ENCODE measurements at regions not wholly inside any gene's neighbourhood (a gene's known extent, or its start where the extent isn't known, plus 50 kb on each side); places are given as distances from the start of the nearest gene placed in this dataset.

- Histone ChIP-seq H3K27ac (peak overlapping the region; percentile 22 to 56; a peak in 3 of 6 replicates), H3K4me1 (peaks cover 26% of the 10 kb centered on the region; the same call in 2 of the 3 replicates), H3K4me3 (no peak overlapping the region), H3K9me3 (no peaks in the 10 kb centered on the region), H3K4me2 (peak overlapping the region; percentile 27; the same call in 2 of the 3 replicates)
- ATAC-seq (peak; percentile 34 to 78; a peak in 4 of 6 replicates), DNase-seq (ENCODE audit: low read depth in 1 of 2, low spot score in 1 of 2) (peak in 1 of 2 experiments; percentile 64), FAIRE-seq (no peak)
- CTCF ChIA-PET: no interaction called here
- TF ChIP-seq HES2 (IDR thresholded peaks at IDR 0.05): no peak
- no peak for TF ChIP-seq FOSL2 (IDR thresholded peaks at IDR 0.05)
- TF ChIP-seq FOSL2 (CRISPR knock-in tag; IDR thresholded peaks at IDR 0.05): peak; percentile 22; the same call in 1 of the 2 replicates
- no peak for TF ChIP-seq RCOR1 (IDR thresholded peaks at IDR 0.05; ENCODE audit: low read depth, low read length)
- peak; percentile 80 for TF ChIP-seq MAFK (IDR thresholded peaks at IDR 0.05; ENCODE audit: partially characterized antibody)
- TF ChIP-seq SREBF2 (IDR thresholded peaks at IDR 0.05): no peak
- POLR2A ChIA-PET: no interaction called here
- WGBS (ENCODE audit: missing lambda C conversion rate): 38% methylated on average over 2 of the region's 2 CpGs
These were observed 416.7 kb downstream of the LRRIQ3 start for GRCh38 chr1:73781251-73781650.

DNA sequence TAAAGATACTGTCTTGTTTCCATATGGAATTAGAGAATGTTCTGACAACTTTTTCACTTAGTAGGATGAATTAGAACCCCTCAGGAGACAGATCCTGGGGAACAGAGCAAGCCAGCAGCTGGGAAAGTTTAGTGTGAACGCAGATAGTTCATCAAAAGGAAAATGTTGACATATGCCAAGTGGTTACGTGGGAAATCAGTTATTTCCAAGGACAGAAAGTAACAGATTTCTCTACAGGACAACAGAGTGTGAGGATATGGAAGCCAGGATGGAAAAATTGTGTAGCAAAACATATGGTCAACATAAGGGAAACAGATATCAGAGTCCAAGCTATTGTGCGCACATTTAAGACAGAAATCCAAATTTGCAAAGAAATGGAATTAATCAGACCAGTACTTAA lies 419.5 kb downstream of the LRRIQ3 start:
- CTCF ChIA-PET: no interaction called here
- WGBS (ENCODE audit: missing lambda C conversion rate): 51% methylated on average over 3 of the region's 3 CpGs
- Histone ChIP-seq H3K4me3 (no peak overlapping the region), H3K27ac (no peak overlapping the region), H3K4me2 (no peak overlapping the region), H3K9me3 (no peaks in the 10 kb centered on the region), H3K4me1 (peaks cover 24% of the 10 kb centered on the region; the same call in 2 of the 3 replicates)
- TF ChIP-seq NPAS2 (CRISPR knock-in tag; IDR thresholded peaks at IDR 0.05; ENCODE audit: borderline replicate concordance) (no peak), HES2 (IDR thresholded peaks at IDR 0.05) (no peak), HEYL (CRISPR knock-in tag; IDR thresholded peaks at IDR 0.05) (no peak), E2F6 (IDR thresholded peaks at IDR 0.05; ENCODE audit: borderline replicate concordance, low read depth) (no peak), MYC (IDR thresholded peaks at IDR 0.05; ENCODE audit: borderline replicate concordance, low read length) (no peak), JUNB (IDR thresholded peaks at IDR 0.05) (no peak), TP53 (CRISPR knock-in tag; IDR thresholded peaks at IDR 0.05) (no peak), CHD2 (IDR thresholded peaks at IDR 0.05; ENCODE audit: low read length, partially characterized antibody) (no peak), SREBF2 (IDR thresholded peaks at IDR 0.05) (no peak), REST (IDR thresholded peaks at IDR 0.05) (no peak)
- TF ChIP-seq, protein P1, sequence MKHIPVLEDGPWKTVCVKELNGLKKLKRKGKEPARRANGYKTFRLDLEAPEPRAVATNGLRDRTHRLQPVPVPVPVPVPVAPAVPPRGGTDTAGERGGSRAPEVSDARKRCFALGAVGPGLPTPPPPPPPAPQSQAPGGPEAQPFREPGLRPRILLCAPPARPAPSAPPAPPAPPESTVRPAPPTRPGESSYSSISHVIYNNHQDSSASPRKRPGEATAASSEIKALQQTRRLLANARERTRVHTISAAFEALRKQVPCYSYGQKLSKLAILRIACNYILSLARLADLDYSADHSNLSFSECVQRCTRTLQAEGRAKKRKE (CRISPR knock-in tag; IDR thresholded peaks at IDR 0.05; ENCODE audit: low read depth): no peak
- TF ChIP-seq, protein P2, sequence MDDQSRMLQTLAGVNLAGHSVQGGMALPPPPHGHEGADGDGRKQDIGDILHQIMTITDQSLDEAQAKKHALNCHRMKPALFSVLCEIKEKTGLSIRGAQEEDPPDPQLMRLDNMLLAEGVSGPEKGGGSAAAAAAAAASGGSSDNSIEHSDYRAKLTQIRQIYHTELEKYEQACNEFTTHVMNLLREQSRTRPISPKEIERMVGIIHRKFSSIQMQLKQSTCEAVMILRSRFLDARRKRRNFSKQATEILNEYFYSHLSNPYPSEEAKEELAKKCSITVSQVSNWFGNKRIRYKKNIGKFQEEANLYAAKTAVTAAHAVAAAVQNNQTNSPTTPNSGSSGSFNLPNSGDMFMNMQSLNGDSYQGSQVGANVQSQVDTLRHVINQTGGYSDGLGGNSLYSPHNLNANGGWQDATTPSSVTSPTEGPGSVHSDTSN (IDR thresholded peaks at IDR 0.05): no peak
- DNase-seq (ENCODE audit: low read depth in 1 of 2, low spot score in 1 of 2): no peak
- POLR2A ChIA-PET: no interaction called here
- ATAC-seq: no peak
- FAIRE-seq: no peak

DNA sequence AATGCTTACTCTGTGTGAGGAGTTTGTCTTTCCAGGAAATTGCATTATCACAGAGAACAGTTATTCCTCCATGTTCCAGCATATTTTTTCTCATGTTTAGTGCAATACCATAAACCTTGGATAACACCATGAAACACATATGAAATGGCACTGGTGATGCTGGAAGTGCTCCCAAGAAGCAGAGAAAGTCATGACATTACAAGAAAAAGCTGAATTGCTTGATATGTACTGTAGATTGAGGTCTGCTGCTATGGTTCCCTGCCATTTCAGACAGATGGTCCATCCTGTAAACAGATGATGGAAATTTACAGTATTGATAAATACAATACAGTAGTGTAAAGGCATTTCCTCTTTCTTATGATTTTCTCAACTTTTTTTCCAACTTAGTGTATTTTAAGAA lies 422.1 kb downstream of the LRRIQ3 start:
- POLR2A ChIA-PET: no interaction called here
- Histone ChIP-seq H3K4me1 (peaks cover 2% of the 10 kb centered on the region; the same call in 1 of the 3 replicates), H3K27ac (no peak overlapping the region), H3K4me3 (no peak overlapping the region), H3K9me3 (no peaks in the 10 kb centered on the region), H3K4me2 (no peak overlapping the region)
- no peak for DNase-seq (ENCODE audit: low read depth in 1 of 2, low spot score in 1 of 2)
- CTCF ChIA-PET: interaction anchor here (0.7 kb wide), 1 partner anchor 749 kb away, joined by 3 read pairs; no protein-coding TSS in a partner anchor
- FAIRE-seq: no peak
- ATAC-seq: no peak
- TF ChIP-seq ZNF302 (CRISPR knock-in tag; IDR thresholded peaks at IDR 0.05): no peak
- TF ChIP-seq, protein P3, sequence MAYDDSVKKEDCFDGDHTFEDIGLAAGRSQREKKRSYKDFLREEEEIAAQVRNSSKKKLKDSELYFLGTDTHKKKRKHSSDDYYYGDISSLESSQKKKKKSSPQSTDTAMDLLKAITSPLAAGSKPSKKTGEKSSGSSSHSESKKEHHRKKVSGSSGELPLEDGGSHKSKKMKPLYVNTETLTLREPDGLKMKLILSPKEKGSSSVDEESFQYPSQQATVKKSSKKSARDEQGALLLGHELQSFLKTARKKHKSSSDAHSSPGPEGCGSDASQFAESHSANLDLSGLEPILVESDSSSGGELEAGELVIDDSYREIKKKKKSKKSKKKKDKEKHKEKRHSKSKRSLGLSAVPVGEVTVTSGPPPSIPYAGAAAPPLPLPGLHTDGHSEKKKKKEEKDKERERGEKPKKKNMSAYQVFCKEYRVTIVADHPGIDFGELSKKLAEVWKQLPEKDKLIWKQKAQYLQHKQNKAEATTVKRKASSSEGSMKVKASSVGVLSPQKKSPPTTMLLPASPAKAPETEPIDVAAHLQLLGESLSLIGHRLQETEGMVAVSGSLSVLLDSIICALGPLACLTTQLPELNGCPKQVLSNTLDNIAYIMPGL (CRISPR knock-in tag; IDR thresholded peaks at IDR 0.05; ENCODE audit: borderline replicate concordance): no peak
- no peak for TF ChIP-seq E2F6 (IDR thresholded peaks at IDR 0.05; ENCODE audit: borderline replicate concordance, low read depth)
- no peak for TF ChIP-seq HEYL (CRISPR knock-in tag; IDR thresholded peaks at IDR 0.05)
- TF ChIP-seq HOXB5 (CRISPR knock-in tag; IDR thresholded peaks at IDR 0.05): no peak
- no peak for TF ChIP-seq REST (IDR thresholded peaks at IDR 0.05)
